Cardiac fibroblast (primary cell): ENCODE measurements at regions not wholly inside any gene's neighbourhood (a gene's known extent, or its start where the extent isn't known, plus 50 kb on each side); places are given as distances from the start of the nearest gene placed in this dataset.
A peak's percentile ranks its signal among the peaks of the same experiment; 100 is the strongest.

Experiments used
- DNase-seq, 2 donors: peaks; one replicate each; pipeline versions ENCODE4 v3.0.0 to v3.0.0-alpha.2; 2010; ENCODE audit warnings: low read depth in 2 of 2
- H3K4me3 ChIP-seq, 2 donors: replicated peaks in 1 of 2; 1 replicate in 1 of 2; 2 replicates in 1 of 2; pipeline ENCODE4 v1.5.1; 2011; ENCODE audit warnings: low read depth in 2 of 2, low read length in 2 of 2, mild to moderate bottlenecking in 2 of 2, moderate library complexity in 1 of 2
- TF ChIP-seq, protein P1 (sequence below): IDR thresholded peaks from one replicate; pipeline ENCODE4 v1.5.1; 2011; ENCODE audit warnings: low read depth, mild to moderate bottlenecking, low read length, inconsistent platforms

DNA sequence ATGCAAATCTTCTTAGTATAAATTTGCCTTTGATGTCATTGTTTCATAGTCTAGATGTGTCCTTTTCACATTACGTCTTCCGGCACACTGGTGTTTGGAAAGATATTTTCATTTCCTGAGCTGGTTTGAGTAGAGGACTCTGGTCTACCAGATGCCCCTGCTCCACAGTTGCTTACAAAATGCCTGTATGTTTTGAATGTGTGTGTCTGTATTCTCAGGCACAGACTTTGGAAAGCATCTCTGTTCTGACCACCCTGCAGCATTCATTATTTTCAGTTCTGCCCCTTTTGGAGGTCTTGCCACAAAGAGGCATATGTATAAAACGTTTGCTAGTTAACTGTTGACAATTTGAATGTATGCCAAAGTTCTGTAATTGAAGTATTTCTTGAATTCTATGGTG lies 236.0 kb upstream of the GOLIM4 start:
- TF ChIP-seq, protein P1, sequence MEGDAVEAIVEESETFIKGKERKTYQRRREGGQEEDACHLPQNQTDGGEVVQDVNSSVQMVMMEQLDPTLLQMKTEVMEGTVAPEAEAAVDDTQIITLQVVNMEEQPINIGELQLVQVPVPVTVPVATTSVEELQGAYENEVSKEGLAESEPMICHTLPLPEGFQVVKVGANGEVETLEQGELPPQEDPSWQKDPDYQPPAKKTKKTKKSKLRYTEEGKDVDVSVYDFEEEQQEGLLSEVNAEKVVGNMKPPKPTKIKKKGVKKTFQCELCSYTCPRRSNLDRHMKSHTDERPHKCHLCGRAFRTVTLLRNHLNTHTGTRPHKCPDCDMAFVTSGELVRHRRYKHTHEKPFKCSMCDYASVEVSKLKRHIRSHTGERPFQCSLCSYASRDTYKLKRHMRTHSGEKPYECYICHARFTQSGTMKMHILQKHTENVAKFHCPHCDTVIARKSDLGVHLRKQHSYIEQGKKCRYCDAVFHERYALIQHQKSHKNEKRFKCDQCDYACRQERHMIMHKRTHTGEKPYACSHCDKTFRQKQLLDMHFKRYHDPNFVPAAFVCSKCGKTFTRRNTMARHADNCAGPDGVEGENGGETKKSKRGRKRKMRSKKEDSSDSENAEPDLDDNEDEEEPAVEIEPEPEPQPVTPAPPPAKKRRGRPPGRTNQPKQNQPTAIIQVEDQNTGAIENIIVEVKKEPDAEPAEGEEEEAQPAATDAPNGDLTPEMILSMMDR = no peak
- no peak for DNase-seq
- no peak overlapping the region for H3K4me3 ChIP-seq

DNA sequence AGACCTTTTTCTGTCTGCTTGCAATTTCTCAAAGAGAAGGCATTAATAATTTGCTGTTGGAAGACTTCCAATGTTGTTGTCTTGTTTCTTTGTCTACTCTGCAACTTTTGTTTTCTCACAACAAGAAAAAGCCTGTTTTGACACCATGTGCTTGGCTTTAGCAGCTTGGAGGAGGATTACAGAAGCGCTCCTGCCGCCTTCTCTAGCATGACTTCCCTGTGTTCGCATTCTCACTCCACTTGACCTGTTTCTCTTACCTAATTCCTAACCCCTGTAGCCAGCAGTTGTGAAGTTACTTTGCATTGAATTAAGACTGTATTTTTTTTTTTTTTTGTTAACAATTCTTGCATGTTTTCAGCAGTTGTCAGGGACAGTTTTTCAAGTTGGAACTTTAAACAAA lies 235.3 kb upstream of the GOLIM4 start:
- no peak overlapping the region for H3K4me3 ChIP-seq
- DNase-seq = no peak
- TF ChIP-seq, protein P1 = no peak

DNA sequence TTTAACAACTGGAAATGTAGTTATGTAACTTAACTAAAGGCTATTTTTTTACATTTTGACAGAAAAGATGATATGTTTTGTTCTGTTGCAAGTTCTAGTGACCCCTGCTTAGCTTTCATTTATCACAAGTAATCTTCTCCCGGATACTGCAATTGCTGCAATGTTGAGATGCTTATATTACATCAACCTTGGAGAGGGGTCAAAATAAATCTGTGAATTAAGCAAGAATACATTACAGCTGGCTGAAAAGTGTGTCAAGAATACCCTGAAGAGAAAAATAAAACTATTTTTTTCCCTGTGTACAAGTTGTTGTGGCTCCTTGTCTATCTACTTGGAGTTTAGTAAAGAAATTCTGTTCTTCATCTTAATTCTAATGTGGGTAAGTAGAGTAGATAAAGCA lies 232.1 kb upstream of the GOLIM4 start:
- TF ChIP-seq, protein P1 = no peak
- no peak overlapping the region for H3K4me3 ChIP-seq
- DNase-seq = no peak

DNA sequence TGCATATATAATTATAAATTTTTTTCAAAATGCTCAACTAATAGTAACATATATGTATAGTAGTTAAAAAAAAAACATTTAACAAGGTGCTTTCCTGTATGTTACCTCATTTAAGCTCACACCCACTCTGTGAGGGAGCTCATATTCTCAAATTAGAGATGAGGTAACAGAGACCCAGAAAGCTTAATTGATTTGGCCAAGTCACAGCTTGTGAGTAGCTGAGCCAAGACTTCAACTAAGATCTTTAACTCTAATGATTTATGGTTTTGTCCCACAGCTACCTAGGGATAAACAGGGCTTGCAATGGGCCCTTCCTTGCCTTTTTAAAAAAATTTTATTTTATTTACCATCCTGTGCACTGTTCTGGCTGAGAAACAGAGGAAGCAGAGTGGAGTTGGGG lies 230.0 kb upstream of the GOLIM4 start:
- H3K4me3 ChIP-seq = no peak overlapping the region
- DNase-seq = no peak
- TF ChIP-seq, protein P1 = no peak

DNA sequence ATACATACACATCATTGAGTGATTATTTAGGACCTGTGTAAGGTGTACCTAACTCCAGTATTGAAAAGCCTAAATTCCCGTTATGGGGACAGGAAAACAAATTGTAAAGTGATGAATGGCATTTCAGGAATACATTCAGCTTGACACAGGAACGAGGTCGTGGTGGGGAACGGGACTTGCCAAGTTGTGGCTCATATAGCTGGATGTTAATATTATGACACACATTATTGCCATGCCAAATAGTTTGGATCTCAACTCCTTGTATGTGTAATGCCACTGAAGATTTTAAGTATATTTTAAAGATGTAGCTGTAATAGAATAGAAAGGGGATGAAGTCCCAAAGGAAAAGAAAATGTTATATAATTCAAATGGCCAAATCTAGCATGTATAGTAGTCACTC lies 227.2 kb upstream of the GOLIM4 start:
- DNase-seq = peak in 1 of 2 donors; percentile 11
- TF ChIP-seq, protein P1 = no peak
- no peak overlapping the region for H3K4me3 ChIP-seq

DNA sequence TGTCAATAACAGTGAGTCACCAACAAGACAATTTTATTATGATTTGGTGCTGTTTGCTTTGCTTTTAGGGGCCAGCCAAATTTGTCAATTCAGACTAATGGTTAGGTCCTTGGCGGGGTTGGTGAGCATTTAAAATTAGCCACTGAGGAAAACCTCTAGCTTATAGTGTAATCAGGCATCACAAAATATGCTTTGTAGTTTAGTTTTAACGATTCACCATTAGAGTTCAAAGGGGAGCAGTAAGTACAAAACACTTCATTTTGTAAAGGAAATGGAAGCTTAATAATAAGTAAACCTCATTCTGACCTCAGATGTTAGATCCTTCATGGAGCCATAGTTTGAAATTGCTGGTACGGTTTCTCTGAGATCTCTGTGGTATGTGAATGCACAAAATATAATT lies 218.4 kb upstream of the GOLIM4 start:
- TF ChIP-seq, protein P1 = no peak
- no peak overlapping the region for H3K4me3 ChIP-seq

DNA sequence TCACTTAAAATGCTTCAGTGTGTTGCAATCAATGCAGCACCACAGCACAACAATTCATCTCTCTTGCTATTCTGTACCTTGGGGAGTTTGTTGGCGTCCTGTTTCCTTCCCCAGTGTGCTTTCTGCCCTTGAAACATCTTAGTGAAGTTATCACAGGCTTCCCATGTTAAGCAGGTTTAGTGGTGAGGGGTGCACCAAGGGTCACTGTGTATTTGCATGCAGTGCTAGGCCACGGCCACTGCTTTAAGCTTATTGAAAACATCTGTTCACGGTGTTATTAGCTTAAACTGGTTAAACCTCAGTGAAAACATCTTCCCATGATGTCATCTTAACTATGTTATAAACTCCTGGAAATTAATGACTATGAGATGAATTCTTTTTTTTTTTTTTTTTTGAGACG lies 217.3 kb upstream of the GOLIM4 start:
- H3K4me3 ChIP-seq = no peak overlapping the region
- no peak for DNase-seq
- TF ChIP-seq, protein P1 = no peak

More for the DNA sequence above, 218.4 kb upstream of the GOLIM4 start:
- no peak for DNase-seq
